Activated CD8-positive, alpha-beta memory T cell treated with anti-CD3 and anti-CD28 coated beads for 36 hours (primary cell): ENCODE measurements at regions not wholly inside any gene's neighbourhood (a gene's known extent, or its start where the extent isn't known, plus 50 kb on each side); places are given as distances from the start of the nearest gene placed in this dataset.
"Not testable (repeated sequence)": the region's sequence is repeated elsewhere in the genome, so short reads cannot be mapped to it uniquely, and the experiment has no call there.

Experiments used
- CTCF ChIA-PET: fragments of 350-600 bp; sonication (Branson Sonifier 250); formaldehyde crosslinking; loops from one replicate; lab custom pipeline; 2021; ENCODE audit warnings: antibody characterized with exemption; lab: Charles Lee
- POLR2A ChIA-PET: fragments of 350-600 bp; sonication (Branson Sonifier 250); formaldehyde crosslinking; loops from one replicate; lab custom pipeline; 2021; ENCODE audit warnings: antibody characterized with exemption; lab: Charles Lee

- ChIA-PET POLR2A (no interaction called here), CTCF (no interaction called here)
These were observed 1490.0 kb upstream of the GBE1 start for GRCh38 chr3:83251490-83251889.

- ChIA-PET CTCF (no interaction called here), POLR2A (no interaction called here)
These were observed 1489.2 kb upstream of the GBE1 start for GRCh38 chr3:83250613-83251012.

DNA sequence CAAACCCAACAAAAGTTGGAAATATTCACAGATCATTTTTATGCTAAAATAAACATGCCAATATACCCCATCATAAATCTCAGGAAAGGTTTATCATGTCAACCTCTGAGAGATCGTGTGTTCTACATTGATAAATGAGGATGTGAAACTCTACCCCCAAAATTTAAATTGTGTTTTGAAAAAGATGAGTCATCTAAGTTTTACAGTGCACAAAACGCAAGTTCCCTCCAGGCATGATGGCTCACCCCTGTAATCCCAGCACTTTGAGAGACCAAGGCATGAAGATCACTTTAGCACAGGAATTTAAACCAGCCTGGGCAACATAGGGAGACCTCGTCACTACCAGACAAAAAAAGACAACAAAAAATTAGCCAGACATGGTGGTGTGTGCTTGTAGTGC is 1487.0 kb upstream of the GBE1 start:
- ChIA-PET CTCF (no interaction called here), POLR2A (no interaction called here)

GRCh38 chr3:83235180-83235814 is 1473.9 kb upstream of the GBE1 start:
- ChIA-PET CTCF (no interaction called here), POLR2A (no interaction called here)

- ChIA-PET CTCF (no interaction called here), POLR2A (no interaction called here)
These were observed 1472.3 kb upstream of the GBE1 start for GRCh38 chr3:83233715-83234114.

GRCh38 chr3:83230841-83231240 is 1469.4 kb upstream of the GBE1 start:
- CTCF ChIA-PET: no interaction called here
- POLR2A ChIA-PET: no interaction called here

GRCh38 chr3:83230376-83230775 is 1468.9 kb upstream of the GBE1 start:
- CTCF ChIA-PET: no interaction called here
- POLR2A ChIA-PET: no interaction called here

GRCh38 chr3:83226751-83227150 is 1465.3 kb upstream of the GBE1 start:
- POLR2A ChIA-PET: no interaction called here
- CTCF ChIA-PET: no interaction called here

GRCh38 chr3:83224101-83224868 is 1462.8 kb upstream of the GBE1 start:
- ChIA-PET POLR2A (no interaction called here), CTCF (no interaction called here)

- POLR2A ChIA-PET: no interaction called here
- CTCF ChIA-PET: no interaction called here
These were observed 1457.1 kb upstream of the GBE1 start for GRCh38 chr3:83218383-83219200.

DNA sequence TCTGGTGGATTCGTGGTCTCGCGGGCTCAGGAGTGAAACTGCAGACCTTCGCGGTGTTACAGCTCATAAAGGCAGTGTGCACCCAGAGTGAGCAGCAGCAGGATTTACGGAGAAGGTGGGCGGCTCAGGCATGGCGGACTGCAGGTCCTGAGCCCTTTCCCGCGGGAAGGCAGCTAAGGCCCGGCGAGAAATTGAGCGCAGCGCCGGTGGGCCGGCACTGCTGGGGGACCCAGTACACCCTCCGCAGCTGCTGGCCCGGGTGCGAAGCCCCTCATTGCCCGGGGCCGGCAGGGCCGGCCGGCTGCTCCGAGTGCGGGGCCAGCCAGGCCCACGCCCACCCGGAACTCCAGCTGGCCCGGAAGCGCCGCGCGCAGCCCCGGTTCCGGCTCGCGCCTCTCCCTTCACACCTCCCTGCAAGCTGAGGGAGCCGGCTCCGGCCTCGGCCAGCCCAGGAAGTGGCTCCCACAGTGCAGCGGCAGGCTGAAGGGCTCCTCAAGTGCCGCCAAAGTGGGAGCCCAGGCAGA is 1456.2 kb upstream of the GBE1 start:
- CTCF ChIA-PET, POLR2A ChIA-PET: not testable (repeated sequence)

GRCh38 chr3:83216919-83217594 is 1455.6 kb upstream of the GBE1 start:
- ChIA-PET POLR2A (no interaction called here), CTCF (no interaction called here)

GRCh38 chr3:83195243-83195642 is 1433.8 kb upstream of the GBE1 start:
- POLR2A ChIA-PET: no interaction called here
- CTCF ChIA-PET: no interaction called here

- ChIA-PET POLR2A (no interaction called here), CTCF (no interaction called here)
These were observed 1432.1 kb upstream of the GBE1 start for GRCh38 chr3:83193526-83193925.

DNA sequence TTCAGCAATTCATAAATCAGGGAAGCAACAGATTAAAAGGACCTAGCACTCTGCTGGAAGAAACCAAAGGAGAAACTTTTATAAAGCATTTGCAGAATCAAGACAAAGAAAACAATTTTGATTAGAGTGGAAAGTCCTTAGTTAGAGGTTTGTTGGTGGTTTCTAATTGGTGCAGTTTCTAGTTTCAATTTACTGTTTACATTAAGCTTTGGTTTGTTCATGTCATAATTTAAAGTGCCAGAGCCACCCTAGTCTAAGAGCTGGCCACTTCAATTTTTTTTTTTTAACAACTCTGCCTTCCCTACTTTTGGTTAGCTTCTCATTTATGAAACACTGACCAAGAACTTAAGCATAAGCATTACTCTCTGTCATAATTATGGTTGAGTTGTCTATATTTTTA is 1428.2 kb upstream of the GBE1 start:
- ChIA-PET POLR2A (no interaction called here), CTCF (no interaction called here)

DNA sequence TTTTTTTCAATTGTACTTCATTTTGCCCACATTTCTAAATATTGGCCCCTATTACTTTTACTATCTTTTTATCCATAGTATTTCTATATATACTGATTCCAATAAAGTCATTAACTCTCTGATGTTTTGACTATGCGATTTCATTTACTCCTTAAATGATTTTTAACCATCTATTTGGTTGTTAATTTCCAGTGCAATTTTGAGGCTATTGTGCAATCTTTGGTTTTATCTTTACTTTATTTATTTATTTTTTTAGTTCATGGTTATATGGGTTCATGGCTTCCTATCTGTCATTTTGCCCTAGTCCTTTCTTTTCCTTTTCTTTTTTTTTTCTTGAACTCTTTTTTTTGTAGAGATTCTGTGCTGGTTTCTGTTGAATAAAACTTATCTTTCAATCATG is 1408.0 kb upstream of the GBE1 start:
- ChIA-PET POLR2A (no interaction called here), CTCF (no interaction called here)

- CTCF ChIA-PET: no interaction called here
These were observed 1389.5 kb upstream of the GBE1 start for GRCh38 chr3:83150896-83151295.

GRCh38 chr3:83140983-83141382 is 1379.5 kb upstream of the GBE1 start:
- ChIA-PET POLR2A (no interaction called here), CTCF (no interaction called here)

More at GRCh38 chr3:83150896-83151295, 1389.5 kb upstream of the GBE1 start:
- POLR2A ChIA-PET: no interaction called here

- POLR2A ChIA-PET: no interaction called here
- CTCF ChIA-PET: no interaction called here
These were observed 1369.8 kb upstream of the GBE1 start for GRCh38 chr3:83131236-83131635.
